ENCODE measurements at regions not wholly inside any gene's neighbourhood (a gene's known extent, or its start where the extent isn't known, plus 50 kb on each side); places are given as distances from the start of the nearest gene placed in this dataset.

DNA sequence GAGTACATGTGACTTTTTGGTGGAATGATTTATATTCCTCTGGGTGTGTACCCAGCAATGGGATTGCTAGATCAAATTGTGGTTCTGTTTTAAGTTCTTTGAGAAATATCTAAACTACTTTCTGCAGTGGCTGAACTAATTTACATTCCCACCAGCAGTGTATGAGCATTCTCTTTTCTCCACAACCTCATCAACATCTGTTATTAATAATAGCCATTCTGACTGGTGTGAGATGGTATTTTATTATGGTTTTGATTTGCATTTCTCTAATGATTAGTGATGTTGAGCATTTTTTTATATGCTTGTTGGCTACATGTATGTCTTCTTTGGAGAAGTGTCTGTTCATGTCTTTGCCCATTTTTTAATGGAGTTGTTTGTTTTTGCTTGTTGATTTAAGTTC, 267.4 kb upstream of the NT5C1B start:
- no peak for DNase-seq

DNA sequence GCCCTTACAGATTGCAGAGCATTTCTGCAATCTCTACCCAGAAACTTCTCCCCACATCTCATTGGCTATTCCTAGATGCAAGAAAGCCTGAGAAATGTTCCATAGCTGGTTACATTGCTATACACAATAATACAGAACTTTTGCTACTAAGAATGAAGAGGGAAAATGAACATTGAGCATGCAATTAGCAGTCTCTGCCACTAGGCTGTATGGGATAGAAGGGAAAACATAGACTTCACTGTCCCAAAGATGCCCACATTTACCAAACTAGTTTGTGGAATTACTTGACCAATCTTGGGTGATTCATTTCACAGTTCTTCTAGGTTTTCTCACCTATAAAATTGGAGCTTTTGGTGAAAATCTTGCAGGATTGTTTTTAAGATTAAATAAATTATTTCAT, 265.7 kb upstream of the NT5C1B start:
- no peak for DNase-seq

DNA sequence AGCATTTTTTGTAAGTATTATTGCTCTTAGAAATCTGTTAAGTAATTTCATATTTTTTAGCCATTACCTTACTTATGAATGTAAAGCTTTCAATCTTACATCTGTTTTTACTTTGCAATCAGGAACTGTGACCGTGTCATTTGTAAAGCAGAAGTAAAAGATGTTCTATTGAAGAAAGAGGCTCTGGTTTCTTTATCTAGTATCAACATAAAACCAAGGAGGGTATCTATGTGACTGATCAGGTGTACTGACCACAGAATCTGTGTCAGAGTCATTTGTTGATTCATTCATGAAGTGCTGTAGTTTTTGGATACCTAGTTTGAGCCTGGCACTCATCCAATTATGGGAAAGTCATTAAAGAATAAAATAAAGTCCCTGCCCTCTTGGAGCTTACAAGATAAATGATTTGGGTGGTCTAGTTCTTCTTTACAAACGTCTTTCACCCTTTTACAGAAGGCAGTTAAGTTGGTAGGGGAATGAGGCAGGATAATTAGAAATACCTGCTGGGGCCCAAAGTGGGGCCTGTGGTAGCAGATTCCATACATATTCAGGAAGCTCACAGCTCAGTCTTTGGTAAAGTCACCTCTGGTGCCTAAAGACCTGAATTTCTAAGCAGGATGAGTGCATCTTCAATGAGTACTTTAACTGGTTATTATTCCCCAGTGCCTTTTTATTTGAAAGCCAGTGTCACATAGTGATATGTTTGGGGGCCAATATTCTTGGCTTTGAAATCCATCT, 260.6 kb upstream of the NT5C1B start:
- DNase-seq: no peak

DNA sequence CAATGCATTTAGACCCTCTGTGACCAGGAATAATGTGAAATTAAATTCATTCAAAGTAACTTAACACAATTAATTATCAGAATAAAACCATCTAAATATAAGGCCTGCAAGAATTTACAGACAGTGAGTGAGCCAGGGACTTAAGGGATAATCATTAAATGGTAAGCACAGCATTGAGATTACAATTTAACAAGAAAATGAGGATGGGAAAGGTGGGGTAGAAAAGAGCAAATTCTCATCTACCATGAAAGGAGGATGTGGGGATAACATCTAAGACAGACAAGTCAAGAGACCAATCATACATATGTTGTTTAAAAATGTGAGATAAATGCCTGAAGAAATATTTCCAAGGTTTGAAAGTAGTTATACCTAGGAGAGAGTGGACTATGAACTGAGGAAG, 259.3 kb upstream of the NT5C1B start:
- no peak for DNase-seq

DNA sequence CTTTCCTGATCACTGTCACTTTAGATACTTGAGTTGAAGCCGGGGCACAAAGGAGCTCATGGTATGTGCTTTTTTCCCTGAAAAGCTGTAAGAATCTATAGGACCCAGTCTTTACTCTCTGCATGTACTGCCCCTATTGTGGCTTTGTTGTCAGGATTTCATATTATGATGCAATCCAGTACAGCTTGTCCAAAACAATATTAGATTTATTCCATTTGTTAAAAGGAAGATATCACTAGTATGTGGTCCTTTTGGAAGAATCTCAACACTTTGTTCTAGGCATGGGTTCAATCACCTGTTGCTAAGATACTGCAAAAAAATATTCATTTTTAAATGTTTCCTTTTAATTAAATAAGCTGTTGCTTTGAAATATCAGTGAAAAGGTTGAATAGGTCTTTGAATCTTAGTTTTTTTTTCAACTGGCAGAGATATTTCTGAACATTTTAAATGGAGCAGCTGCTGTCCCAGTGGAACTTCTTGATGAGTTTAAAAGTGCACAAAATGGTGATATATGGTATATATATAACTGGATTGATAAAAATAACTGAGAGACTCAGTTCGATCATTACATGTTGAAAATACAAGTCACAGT, 256.6 kb upstream of the NT5C1B start:
- no peak for DNase-seq

DNA sequence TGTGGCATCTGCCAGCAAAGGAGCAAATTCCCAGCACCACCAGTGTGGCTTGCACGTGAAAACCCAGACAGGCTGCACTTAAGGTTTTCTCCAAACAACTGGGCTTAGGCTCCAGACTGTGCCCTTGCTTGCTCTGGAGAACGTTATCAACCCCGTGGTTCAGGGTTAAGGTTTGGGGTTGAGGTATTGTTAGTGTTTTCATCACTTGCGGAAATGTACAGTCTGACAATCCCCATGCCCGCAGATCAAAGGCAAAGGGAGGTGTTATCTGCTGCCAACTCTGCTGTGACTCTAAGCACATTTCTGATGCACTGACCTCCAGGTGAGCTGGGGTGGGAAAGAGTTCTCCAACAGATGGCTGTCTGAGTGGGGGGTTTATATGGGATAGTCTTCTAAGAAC, 253.5 kb upstream of the NT5C1B start:
- no peak for DNase-seq

DNA sequence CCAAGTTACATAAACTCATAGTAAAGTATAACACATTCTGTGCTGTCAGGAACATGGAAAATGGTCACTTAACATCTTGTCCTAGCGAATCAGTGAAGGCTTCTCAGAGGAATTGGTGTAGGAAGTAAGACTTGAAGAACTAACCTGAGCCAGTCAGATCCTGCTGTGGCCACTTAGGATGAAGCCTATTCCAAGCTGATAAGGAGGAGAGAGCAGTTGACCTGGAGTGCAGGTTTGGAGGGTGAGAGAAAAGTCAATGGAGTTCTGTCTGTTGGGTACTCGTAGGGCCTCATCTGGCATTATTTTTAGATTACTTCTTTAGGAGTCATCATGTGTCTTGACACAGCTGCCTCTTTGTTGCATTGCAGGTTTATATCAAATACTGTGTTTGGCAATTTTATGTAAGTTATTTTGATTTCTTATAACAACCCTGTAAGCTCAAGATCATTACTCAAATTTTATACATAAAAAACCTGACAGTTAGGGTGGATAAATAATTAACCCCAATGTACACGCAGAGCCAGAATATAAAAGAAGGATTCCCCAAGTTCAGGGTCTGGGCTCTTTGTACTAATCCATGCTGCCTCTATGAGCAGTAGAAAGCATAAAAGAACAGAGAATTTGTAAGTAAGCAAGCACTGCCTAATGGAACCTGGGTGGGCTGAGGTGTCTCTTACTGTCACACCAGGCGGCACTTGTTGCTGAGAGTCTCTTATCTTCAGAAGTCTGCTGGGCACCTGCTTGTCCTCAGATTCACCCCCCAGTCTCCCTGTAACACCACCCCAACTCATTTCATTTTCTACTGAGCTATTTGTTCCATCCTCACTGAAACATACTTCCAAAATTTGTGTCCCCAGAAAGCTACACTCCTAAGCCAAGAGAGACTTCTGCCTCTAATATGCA, 252.1 kb upstream of the NT5C1B start:
- DNase-seq: no peak

DNA sequence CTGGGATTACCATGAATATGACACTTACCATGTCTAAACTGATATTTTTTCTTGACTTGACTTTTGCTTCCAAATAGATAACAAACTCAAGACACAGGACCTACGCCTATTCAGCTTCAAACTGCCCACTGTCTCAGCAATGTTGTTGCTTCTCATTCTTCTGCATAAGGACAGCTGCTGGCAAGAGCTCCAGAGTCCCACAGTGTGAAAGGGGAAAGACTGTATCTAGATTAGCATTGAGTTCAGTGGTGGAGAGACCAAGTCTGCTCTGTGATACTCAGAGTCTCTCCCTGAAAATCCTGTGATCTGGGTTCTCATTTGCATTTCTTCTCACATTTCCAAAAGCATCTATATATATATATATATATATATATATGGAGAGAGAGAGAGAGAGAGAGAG, 247.9 kb upstream of the NT5C1B start:
- DNase-seq: no peak

DNA sequence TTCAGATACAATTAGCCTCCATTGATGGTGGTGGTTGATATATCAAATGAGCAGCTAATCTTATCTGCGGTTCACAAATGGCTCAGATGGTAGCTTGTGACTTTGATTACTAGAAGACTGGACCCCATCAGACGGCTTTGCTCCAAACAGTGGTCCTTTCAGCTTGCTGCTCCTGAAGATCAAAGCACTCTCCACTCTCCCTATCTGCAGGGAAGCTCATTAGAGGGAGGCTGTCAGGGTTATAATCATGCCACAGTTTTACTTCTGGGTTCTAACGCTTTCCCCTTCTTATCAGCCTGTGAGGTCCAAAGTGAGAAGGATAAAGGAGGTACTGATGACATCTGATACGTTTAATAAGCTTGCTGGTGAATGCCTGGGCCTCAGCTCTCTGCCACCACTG, 247.1 kb upstream of the NT5C1B start:
- no peak for DNase-seq

DNA sequence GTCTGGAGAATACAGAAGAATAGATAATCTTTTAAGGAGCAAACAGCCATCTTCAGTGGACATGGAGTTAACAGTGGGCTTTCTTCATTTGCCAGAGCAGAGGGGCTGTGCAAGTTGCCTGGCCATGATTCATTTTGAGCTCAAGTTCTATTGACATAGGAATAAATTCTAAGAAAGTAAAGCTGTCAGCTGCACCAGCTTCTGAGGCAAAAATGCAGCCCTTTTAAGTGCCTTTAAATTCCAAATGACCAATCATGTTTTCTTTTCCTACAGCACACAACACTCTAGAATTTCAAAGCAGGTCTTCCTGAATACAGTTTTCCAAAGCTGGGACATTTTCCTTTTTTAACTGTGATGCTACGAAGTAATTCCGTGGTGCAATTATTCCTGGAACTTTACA, 246.4 kb upstream of the NT5C1B start:
- no peak for DNase-seq

DNA sequence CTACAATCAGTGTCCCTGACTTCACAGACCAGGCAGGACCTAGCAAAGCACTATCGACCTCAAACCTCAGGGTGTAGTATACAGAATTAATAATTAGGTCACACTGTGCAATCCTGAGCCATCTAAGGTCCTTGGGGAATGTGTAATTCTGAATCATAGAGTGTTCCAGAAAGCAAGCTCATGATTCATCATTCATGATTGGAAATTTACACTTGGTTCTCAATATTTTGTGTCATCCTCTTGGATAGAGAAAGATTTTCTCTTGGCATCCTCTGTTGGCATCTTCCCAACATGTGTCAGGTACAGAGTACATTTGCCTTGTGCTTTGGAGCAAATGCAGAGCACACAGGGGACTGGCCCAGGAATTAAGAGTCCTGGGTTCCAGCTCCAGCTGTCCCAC, 245.0 kb upstream of the NT5C1B start:
- DNase-seq: no peak

DNA sequence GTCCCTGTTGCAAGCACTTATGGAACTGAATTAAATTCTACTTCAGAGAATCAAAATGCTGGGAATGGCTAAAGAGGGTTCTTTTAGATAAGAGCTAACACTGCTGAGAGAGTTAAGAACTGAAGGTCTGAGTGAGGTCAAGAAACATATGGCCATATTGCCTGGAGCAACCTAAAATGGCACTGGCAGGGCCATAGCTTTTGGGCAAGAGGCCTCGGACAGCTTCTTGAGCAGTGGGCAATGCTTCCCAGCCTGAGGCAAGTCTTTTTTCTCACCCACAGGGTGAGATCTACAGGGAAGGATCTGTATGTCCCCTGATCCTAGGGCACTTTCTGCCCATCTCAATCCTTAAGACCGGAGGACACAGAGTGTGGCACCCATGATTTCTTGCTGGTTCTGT, 244.6 kb upstream of the NT5C1B start:
- DNase-seq: no peak

DNA sequence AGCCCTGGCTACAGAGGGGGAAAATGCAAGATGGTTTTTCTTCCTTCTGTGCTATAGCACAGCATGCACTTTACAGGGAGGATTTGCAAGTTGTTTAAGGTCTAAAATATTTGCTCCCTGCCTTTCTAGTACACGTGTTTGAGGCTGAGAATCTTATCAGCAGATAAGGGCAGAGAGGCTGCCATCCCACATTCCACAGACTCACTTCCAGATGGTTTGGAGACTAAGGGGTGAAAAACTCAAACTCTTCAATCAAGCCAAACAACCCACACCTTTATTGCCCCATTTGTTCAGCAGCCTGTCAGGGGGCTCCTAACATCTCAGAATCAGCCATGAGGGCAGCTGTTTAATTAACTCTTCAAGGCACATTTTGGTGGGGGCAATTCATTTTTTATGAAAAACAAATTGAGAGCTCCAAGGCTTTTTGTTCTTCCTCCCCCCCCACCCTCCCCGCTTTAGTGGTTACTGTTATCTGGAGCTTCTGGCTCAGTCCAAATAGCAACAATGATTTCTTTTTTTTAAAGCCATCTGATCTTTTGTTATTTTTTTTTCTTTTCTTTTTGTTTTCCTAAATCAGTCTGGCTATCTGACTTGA, 242.6 kb upstream of the NT5C1B start:
- no peak for DNase-seq

DNA sequence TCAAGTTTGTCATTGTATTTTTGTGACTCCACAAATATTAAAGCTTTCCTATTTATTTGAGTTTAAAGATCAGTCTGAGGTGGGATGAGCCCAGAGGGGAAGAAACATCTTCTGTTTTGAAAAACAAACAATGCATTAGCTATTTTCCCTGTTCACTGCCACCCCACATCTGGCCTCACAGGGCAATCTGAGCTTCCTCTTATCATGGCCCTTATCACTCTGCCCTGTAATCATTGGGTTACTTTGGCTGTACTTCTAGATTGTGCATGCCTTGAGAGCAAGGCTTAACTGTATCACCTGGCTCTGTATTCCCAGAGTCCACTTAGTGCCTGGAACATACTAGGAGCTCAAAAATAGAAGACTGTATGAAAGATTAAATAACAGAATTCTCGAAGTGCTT, 241.6 kb upstream of the NT5C1B start:
- no peak for DNase-seq

DNA sequence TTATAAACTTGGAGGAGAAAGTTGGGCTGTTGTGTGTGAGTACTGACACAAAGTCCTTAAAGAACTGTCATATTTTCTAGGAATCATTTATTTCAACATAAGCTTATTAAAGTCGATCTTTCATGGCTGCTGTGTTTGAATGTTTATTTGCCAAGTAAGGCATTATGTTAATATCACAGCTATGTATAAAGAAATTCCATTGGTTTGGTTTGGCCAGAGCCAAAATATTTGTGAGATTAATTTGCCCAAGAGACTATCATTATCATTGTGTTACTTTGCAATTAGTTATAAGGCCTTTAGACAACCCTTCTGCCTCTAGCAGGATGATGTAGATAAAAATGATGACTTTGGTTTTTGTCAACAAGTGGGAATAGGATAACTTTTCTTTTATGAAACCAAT, 240.6 kb upstream of the NT5C1B start:
- DNase-seq: no peak

DNA sequence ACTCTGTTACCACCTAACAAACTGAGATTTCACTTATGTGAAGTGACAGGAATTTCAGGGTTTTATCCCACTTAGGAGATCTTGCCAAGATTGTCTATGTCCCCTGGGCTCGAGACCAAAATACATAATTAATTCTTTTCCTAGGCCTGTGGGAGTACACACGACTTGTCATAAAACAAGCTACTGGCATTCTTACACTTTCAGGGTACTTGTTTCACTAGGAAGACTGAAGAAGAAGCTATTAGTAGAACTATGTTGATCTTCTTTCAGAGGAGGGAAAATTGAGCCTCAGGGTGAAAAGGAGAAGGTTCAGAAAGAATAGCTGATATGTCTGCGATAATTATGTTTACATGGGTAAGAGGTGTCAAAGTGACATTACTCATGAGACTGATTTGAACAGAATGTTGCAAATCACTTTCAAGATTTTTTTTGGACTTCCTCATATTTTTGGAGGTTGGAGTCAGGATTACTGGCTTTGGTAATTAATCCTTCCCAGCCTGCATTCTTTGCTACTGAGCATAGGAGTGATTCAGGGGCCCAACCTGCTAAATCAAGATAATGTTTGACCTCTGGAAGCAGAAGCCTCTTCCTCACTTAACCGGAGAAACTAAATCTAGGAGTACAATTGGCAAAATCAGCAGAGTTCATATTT, 240.0 kb upstream of the NT5C1B start:
- no peak for DNase-seq

DNA sequence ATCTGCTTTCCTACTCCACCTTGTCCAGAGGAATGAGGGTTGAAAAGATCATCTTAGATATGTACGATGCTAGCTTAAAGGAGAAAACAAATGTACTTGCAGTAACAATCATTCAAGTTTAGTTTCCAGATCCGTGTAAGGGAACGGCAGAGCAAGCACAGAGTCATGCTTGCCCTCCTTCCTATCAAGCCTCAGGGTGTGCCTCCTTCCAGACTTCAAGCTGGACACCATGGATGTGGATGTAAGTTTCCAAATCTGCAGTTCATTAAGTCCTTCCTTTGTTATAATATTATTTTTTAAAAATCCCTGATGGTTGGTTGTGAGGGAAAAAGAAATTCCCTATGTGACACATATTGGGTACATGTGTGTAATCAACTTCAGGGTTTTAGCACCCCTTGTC, 238.9 kb upstream of the NT5C1B start:
- DNase-seq: no peak

DNA sequence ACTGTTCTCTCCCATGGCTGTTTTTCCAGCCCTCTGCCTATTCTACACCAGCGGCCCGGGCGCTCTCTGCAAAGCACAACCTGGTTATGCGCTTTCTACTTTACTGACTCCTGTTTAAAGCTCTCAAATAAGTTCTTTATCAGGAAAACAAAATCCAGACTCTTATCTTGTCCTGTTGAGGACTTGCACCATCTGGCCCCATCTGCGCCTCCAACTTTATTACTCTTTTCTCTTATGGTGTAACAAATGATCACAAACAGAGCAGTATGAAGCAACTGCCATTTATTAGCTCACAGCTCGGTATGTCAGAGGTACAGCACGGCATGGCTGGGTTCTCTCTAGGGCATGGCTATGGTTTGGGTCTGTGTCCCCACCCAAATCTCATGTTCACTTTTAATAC, 236.5 kb upstream of the NT5C1B start:
- no peak for DNase-seq

DNA sequence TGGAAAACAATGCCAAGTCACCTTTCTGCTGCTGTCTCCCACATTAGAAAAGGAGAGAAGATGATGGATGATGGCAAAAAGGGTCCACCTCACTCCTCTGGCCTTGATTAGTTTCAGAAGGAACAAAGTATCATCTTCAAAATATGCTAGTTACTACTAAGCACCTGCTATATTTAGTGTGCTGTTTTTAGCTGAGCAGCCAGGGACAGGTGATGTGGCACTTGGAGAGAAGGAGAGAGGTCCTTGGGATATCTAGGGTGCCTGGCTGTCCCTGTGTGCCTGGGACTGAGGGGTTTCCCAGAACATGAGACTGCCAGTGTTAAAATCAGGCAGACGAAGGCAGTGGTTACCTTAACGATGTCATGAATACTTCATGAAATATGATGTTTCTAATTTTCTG, 235.5 kb upstream of the NT5C1B start:
- no peak for DNase-seq

DNA sequence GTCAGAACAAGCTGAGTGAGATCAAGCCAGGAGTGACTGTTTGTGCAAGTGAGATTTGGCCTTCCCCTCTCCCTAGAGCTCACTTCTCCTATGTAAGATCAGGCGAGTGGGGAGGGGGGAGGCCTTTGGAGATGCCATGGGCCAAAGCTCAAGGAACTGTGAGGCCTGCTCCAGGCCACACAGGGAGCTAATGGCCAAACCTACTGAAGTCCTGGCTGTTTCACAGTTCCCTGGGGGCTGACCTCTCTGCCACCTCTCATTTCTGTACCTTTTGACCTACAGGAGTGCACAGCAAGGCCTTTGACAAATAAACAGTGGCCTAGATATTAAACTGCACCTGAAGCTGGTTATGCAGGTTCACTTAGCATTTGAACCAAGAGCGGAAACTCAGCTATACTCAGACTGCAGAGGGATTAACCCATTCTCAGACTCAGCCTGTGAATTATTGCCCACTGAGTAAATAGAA, 235.0 kb upstream of the NT5C1B start:
- DNase-seq: no peak

DNA sequence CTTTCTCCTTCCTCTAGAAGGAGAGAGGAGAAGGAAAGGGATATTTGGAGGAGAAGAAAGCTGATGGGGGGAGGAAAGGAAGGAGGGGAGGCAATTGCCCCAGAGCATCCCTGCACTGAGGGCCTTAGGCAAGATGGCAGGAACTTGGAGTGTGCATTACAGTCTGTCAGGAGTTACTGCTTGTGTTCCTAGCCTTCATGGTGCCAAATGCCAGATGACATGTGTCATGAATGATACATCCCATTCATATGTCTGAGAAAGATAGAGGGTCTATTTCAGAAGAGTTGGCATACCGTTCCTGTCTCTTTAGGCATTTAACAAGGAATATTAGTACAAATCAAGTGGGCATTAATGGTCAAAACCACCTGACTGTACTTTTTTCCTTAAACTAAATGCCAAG, 232.1 kb upstream of the NT5C1B start:
- no peak for DNase-seq

DNA sequence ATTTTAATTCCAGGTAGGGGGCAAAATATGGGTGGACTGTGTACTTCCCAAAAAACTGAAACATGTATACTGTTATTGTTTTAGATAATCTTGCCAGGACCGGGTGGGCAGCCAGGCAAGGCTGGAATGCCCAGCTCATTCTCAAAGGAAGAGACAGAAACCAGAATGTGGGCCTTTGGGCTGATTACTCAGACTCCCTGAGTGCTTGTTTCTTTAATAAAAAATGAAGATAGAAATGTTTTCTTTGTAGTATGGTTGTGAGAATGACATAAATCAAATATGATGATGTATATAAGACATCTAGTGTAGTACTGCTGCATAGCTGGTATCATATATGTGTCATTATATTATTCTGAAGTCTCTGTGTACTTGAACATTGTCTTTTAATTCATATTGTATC, 231.6 kb upstream of the NT5C1B start:
- no peak for DNase-seq

DNA sequence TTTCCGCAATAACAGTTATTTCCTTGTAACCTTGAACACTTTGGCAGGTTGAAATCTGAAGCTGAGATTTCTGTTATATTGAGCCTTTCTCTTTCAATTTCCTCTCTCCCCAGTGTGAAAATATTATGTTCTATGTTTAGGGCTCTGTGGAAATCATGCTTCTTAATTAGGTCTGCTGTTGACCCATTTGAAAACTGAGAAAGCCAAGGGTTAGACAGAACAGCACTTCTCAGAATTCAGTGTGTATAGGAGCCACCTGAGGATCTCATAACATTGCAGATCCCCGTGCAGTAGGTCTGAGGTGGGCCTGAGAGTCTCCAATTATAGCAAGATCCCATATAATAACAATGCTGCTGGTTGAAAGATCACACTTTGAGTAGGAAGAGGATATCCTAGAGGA, 230.2 kb upstream of the NT5C1B start:
- DNase-seq: no peak

All from inflammatory macrophage treated with lipopolysaccharide for 4 hours (primary cell).